ENCODE measurements at regions not wholly inside any gene's neighbourhood (a gene's known extent, or its start where the extent isn't known, plus 50 kb on each side); places are given as distances from the start of the nearest gene placed in this dataset.
"Not testable (repeated sequence)": the region's sequence is repeated elsewhere in the genome, so short reads cannot be mapped to it uniquely, and the experiment has no call there.

GRCh38 chr4:129853685-129854467 is 757.9 kb downstream of the C4orf33 start:
- not testable (repeated sequence) for TF ChIP-seq POLR2A (IDR thresholded peaks at IDR 0.05; ENCODE audit: extremely low read depth, insufficient read length); CTCF (IDR thresholded peaks at IDR 0.05; ENCODE audit: low read depth, low read length); MAX (IDR thresholded peaks at IDR 0.05; ENCODE audit: low read depth, low read length); MYC (IDR thresholded peaks at IDR 0.05; ENCODE audit: low read depth, low read length)
